Astrocyte of the hippocampus (primary cell): ENCODE measurements at regions not wholly inside any gene's neighbourhood (a gene's known extent, or its start where the extent isn't known, plus 50 kb on each side); places are given as distances from the start of the nearest gene placed in this dataset.
A peak's percentile ranks its signal among the peaks of the same experiment; 100 is the strongest.
"Not testable (repeated sequence)": the region's sequence is repeated elsewhere in the genome, so short reads cannot be mapped to it uniquely, and the experiment has no call there.

Experiments used
- DNase-seq: peaks from one replicate; pipeline ENCODE4 v3.0.0; 2011; ENCODE audit warnings: low read depth, low spot score

GRCh38 chr4:11054937-11055336, 370.4 kb upstream of the CLNK start:
- DNase-seq = not testable (repeated sequence)

GRCh38 chr4:11053601-11054220, 369.1 kb upstream of the CLNK start:
- no peak for DNase-seq

GRCh38 chr4:11051181-11051580, 366.6 kb upstream of the CLNK start:
- DNase-seq = no peak

GRCh38 chr4:11050766-11051165, 366.2 kb upstream of the CLNK start:
- DNase-seq = no peak

GRCh38 chr4:11049001-11049400, 364.4 kb upstream of the CLNK start:
- DNase-seq = no peak

GRCh38 chr4:11042760-11043159, 358.2 kb upstream of the CLNK start:
- DNase-seq = no peak

GRCh38 chr4:11039634-11040131, 355.1 kb upstream of the CLNK start:
- DNase-seq = peak; percentile 37

GRCh38 chr4:11038926-11039325, 354.4 kb upstream of the CLNK start:
- no peak for DNase-seq

GRCh38 chr4:11037637-11038036, 353.1 kb upstream of the CLNK start:
- DNase-seq = no peak

GRCh38 chr4:11028334-11028733, 343.8 kb upstream of the CLNK start:
- DNase-seq = no peak

GRCh38 chr4:11021333-11021732, 336.8 kb upstream of the CLNK start:
- no peak for DNase-seq

GRCh38 chr4:11019451-11020240, 335.1 kb upstream of the CLNK start:
- DNase-seq = no peak

GRCh38 chr4:11014199-11014598, 329.6 kb upstream of the CLNK start:
- DNase-seq = no peak

GRCh38 chr4:11013094-11013664, 328.6 kb upstream of the CLNK start:
- no peak for DNase-seq

GRCh38 chr4:11011249-11011648, 326.7 kb upstream of the CLNK start:
- DNase-seq = no peak

GRCh38 chr4:11010624-11011023, 326.1 kb upstream of the CLNK start:
- no peak for DNase-seq

- DNase-seq = peak; percentile 7
Measured at GRCh38 chr4:11009281-11009680, 324.7 kb upstream of the CLNK start.

- no peak for DNase-seq
Measured at GRCh38 chr4:11005300-11005699, 320.7 kb upstream of the CLNK start.

- no peak for DNase-seq
Measured at GRCh38 chr4:11004818-11005217, 320.2 kb upstream of the CLNK start.

GRCh38 chr4:11002961-11003360, 318.4 kb upstream of the CLNK start:
- DNase-seq = no peak

GRCh38 chr4:10998846-10999245, 314.3 kb upstream of the CLNK start:
- DNase-seq = peak; percentile 57

GRCh38 chr4:10984815-10985214, 300.2 kb upstream of the CLNK start:
- no peak for DNase-seq
